CD4-positive, CD25-positive, alpha-beta regulatory T cell (primary cell): ENCODE measurements at regions not wholly inside any gene's neighbourhood (a gene's known extent, or its start where the extent isn't known, plus 50 kb on each side); places are given as distances from the start of the nearest gene placed in this dataset.

Experiments used
- ATAC-seq, 2 donors: fragments of 150-1000 bp; cut with Tn5 transposase; one replicate each; pipeline ENCODE4 v1.10.0; 2021; ENCODE audit warnings: low read depth in 2 of 2, moderate number of reproducible peaks in 2 of 2, moderate library complexity in 1 of 2
- DNase-seq, 3 donors: peaks; one replicate each; pipeline versions ENCODE4 v3.0.0 to v3.0.0-alpha.2; 2012 to 2022; ENCODE audit warnings: mixed read lengths in 1 of 3
- H3K27ac ChIP-seq: one replicate; pipeline ENCODE4 v1.7.0; 2013; ENCODE audit warnings: mild to moderate bottlenecking, low read length; ENCODE audit not compliant: insufficient read depth, poor library complexity, severe bottlenecking
- H3K27me3 ChIP-seq: one replicate; pipeline ENCODE4 v1.7.0; 2013; ENCODE audit warnings: low read length; ENCODE audit not compliant: control insufficient read depth, insufficient read depth
- H3K36me3 ChIP-seq: one replicate; pipeline ENCODE4 v1.7.0; 2013; ENCODE audit warnings: mild to moderate bottlenecking, low read length, moderate library complexity; ENCODE audit not compliant: control insufficient read depth, insufficient read depth
- H3K4me1 ChIP-seq: 2 replicates; pipeline ENCODE4 v1.7.0; 2013; ENCODE audit warnings: mild to moderate bottlenecking, low read length; ENCODE audit not compliant: insufficient read depth, control insufficient read depth, poor library complexity, severe bottlenecking
- H3K4me3 ChIP-seq: one replicate; pipeline ENCODE4 v1.7.0; 2013; ENCODE audit warnings: low read depth, mild to moderate bottlenecking, low read length, moderate library complexity
- H3K9me3 ChIP-seq, 2 experiments: 1 replicate in 1 of 2; 2 replicates in 1 of 2; pipeline ENCODE4 v1.7.0; 2013; ENCODE audit warnings: low read length in 2 of 2, mild to moderate bottlenecking in 1 of 2, moderate library complexity in 1 of 2; ENCODE audit not compliant: control insufficient read depth in 2 of 2
- H3K27ac Mint-ChIP-seq, 3 donors: one replicate each; pipeline ENCODE4 v1.8.0; 2020 to 2022; ENCODE audit warnings: mild to moderate bottlenecking in 3 of 3, mixed read lengths in 3 of 3, moderate library complexity in 2 of 3
- H3K27me3 Mint-ChIP-seq: one replicate; pipeline ENCODE4 v1.8.0; 2022; ENCODE audit warnings: mild to moderate bottlenecking, mixed read lengths
- H3K36me3 Mint-ChIP-seq: one replicate; pipeline ENCODE4 v1.8.0; 2020; ENCODE audit warnings: mixed read lengths
- H3K4me1 Mint-ChIP-seq, 4 donors: one replicate each; pipeline ENCODE4 v1.8.0; 2020 to 2022; ENCODE audit warnings: mixed read lengths in 4 of 4, mild to moderate bottlenecking in 1 of 4
- H3K4me3 Mint-ChIP-seq, 4 donors: one replicate each; pipeline ENCODE4 v1.8.0; 2020 to 2022; ENCODE audit warnings: mild to moderate bottlenecking in 4 of 4, mixed read lengths in 4 of 4, moderate library complexity in 3 of 4
- H3K9me3 Mint-ChIP-seq, 7 donors: one replicate each; pipeline ENCODE4 v1.8.0; 2020 to 2022; ENCODE audit warnings: mixed read lengths in 7 of 7, mild to moderate bottlenecking in 3 of 7, moderate library complexity in 2 of 7

GRCh38 chr10:128627811-128628210 is 501.6 kb upstream of the MKI67 start:
- Histone ChIP-seq H3K36me3 (no peaks in the 10 kb centered on the region), H3K27me3 (no peaks in the 10 kb centered on the region), H3K9me3 (no peaks in the 10 kb centered on the region), H3K4me3 (no peak overlapping the region), H3K27ac (no peak overlapping the region), H3K4me1 (no peaks in the 10 kb centered on the region)
- Mint-ChIP-seq H3K27ac (no peak overlapping the region), H3K4me1 (peaks cover 0 to 4% (median 0%) of the 10 kb centered on the region in 4 donors), H3K36me3 (no peaks in the 10 kb centered on the region), H3K9me3 (peaks cover 0 to under 1% (median 0%) of the 10 kb centered on the region in 7 donors), H3K27me3 (no peaks in the 10 kb centered on the region), H3K4me3 (no peak overlapping the region)
- DNase-seq (no peak), ATAC-seq (no peak)

- no peak overlapping the region for H3K4me3 Mint-ChIP-seq
- H3K9me3 ChIP-seq = no peaks in the 10 kb centered on the region
- H3K4me1 Mint-ChIP-seq = peaks cover 0 to 4% (median 0%) of the 10 kb centered on the region in 4 donors
- no peaks in the 10 kb centered on the region for H3K4me1 ChIP-seq
- no peak overlapping the region for H3K4me3 ChIP-seq
- H3K27me3 ChIP-seq = no peaks in the 10 kb centered on the region
- H3K27ac ChIP-seq = no peak overlapping the region
- H3K9me3 Mint-ChIP-seq = no peaks in the 10 kb centered on the region
- ATAC-seq (no peak), DNase-seq (no peak)
- H3K27ac Mint-ChIP-seq = no peak overlapping the region
- H3K27me3 Mint-ChIP-seq = no peaks in the 10 kb centered on the region
- H3K36me3 Mint-ChIP-seq = no peaks in the 10 kb centered on the region
- H3K36me3 ChIP-seq = no peaks in the 10 kb centered on the region
Observed at GRCh38 chr10:128628252-128628651, 502.0 kb upstream of the MKI67 start.

GRCh38 chr10:128629111-128630096 is 503.2 kb upstream of the MKI67 start:
- no peak for ATAC-seq
- DNase-seq = no peak
- Mint-ChIP-seq H3K4me3 (no peak overlapping the region), H3K36me3 (no peaks in the 10 kb centered on the region), H3K4me1 (peaks cover 0 to 4% (median 0%) of the 10 kb centered on the region in 4 donors), H3K27me3 (no peaks in the 10 kb centered on the region), H3K27ac (no peak overlapping the region), H3K9me3 (no peaks in the 10 kb centered on the region)
- Histone ChIP-seq H3K9me3 (no peaks in the 10 kb centered on the region), H3K27me3 (no peaks in the 10 kb centered on the region), H3K4me3 (no peak overlapping the region), H3K36me3 (no peaks in the 10 kb centered on the region), H3K27ac (no peak overlapping the region), H3K4me1 (no peaks in the 10 kb centered on the region)

GRCh38 chr10:128630787-128631252 is 504.6 kb upstream of the MKI67 start:
- no peak overlapping the region for H3K27ac Mint-ChIP-seq
- H3K9me3 Mint-ChIP-seq = no peaks in the 10 kb centered on the region

GRCh38 chr10:128631801-128632241 is 505.6 kb upstream of the MKI67 start:
- Mint-ChIP-seq H3K36me3 (no peaks in the 10 kb centered on the region), H3K4me1 (peaks cover 0 to 4% (median 0%) of the 10 kb centered on the region in 4 donors), H3K9me3 (peaks cover 0 to 1% (median 0%) of the 10 kb centered on the region in 7 donors), H3K27me3 (peaks cover 4% of the 10 kb centered on the region), H3K27ac (no peak overlapping the region), H3K4me3 (no peak overlapping the region)
- H3K27me3 ChIP-seq = no peaks in the 10 kb centered on the region
- no peak overlapping the region for H3K27ac ChIP-seq
- no peak for ATAC-seq
- DNase-seq = peak in 1 of 3 donors; percentile 1
- H3K9me3 ChIP-seq = no peaks in the 10 kb centered on the region
- H3K4me1 ChIP-seq = no peaks in the 10 kb centered on the region
- no peak overlapping the region for H3K4me3 ChIP-seq
- no peaks in the 10 kb centered on the region for H3K36me3 ChIP-seq

More at GRCh38 chr10:128630787-128631252, 504.6 kb upstream of the MKI67 start:
- H3K4me3 ChIP-seq = no peak overlapping the region
- ATAC-seq = no peak
- DNase-seq = no peak
- peaks cover 4% of the 10 kb centered on the region for H3K27me3 Mint-ChIP-seq
- H3K9me3 ChIP-seq = no peaks in the 10 kb centered on the region
- H3K4me3 Mint-ChIP-seq = no peak overlapping the region
- H3K27me3 ChIP-seq = no peaks in the 10 kb centered on the region
- peaks cover 0 to 4% (median 0%) of the 10 kb centered on the region in 4 donors for H3K4me1 Mint-ChIP-seq
- H3K4me1 ChIP-seq = no peaks in the 10 kb centered on the region
- H3K27ac ChIP-seq = no peak overlapping the region
- no peaks in the 10 kb centered on the region for H3K36me3 Mint-ChIP-seq
- H3K36me3 ChIP-seq = no peaks in the 10 kb centered on the region

- Mint-ChIP-seq H3K4me1 (peaks cover 0 to 4% (median 0%) of the 10 kb centered on the region in 4 donors), H3K27ac (no peak overlapping the region), H3K27me3 (peaks cover 4% of the 10 kb centered on the region), H3K9me3 (peaks cover 0 to 1% (median 0%) of the 10 kb centered on the region in 7 donors), H3K36me3 (no peaks in the 10 kb centered on the region), H3K4me3 (no peak overlapping the region)
- no peak overlapping the region for H3K4me3 ChIP-seq
- H3K9me3 ChIP-seq = no peaks in the 10 kb centered on the region
- no peaks in the 10 kb centered on the region for H3K4me1 ChIP-seq
- no peak overlapping the region for H3K27ac ChIP-seq
- H3K36me3 ChIP-seq = no peaks in the 10 kb centered on the region
- DNase-seq (no peak), ATAC-seq (no peak)
- H3K27me3 ChIP-seq = no peaks in the 10 kb centered on the region
Observed at GRCh38 chr10:128632694-128633093, 506.5 kb upstream of the MKI67 start.

- Histone ChIP-seq H3K27me3 (no peaks in the 10 kb centered on the region), H3K4me1 (no peaks in the 10 kb centered on the region), H3K4me3 (no peak overlapping the region), H3K36me3 (no peaks in the 10 kb centered on the region), H3K9me3 (no peaks in the 10 kb centered on the region), H3K27ac (no peak overlapping the region)
- Mint-ChIP-seq H3K36me3 (no peaks in the 10 kb centered on the region), H3K4me1 (peaks cover 0 to 4% (median 0%) of the 10 kb centered on the region in 4 donors), H3K9me3 (peaks cover 0 to 4% (median 0%) of the 10 kb centered on the region in 7 donors), H3K27ac (no peak overlapping the region), H3K27me3 (peaks cover 8% of the 10 kb centered on the region), H3K4me3 (no peak overlapping the region)
- DNase-seq (no peak), ATAC-seq (no peak)
Observed at GRCh38 chr10:128633864-128634540, 507.8 kb upstream of the MKI67 start.
